Cardiac fibroblast (primary cell): ENCODE measurements at regions not wholly inside any gene's neighbourhood (a gene's known extent, or its start where the extent isn't known, plus 50 kb on each side); places are given as distances from the start of the nearest gene placed in this dataset.
A peak's percentile ranks its signal among the peaks of the same experiment; 100 is the strongest.

Experiments used
- DNase-seq, 2 donors: peaks; one replicate each; pipeline versions ENCODE4 v3.0.0 to v3.0.0-alpha.2; 2010; ENCODE audit warnings: low read depth in 2 of 2
- H3K4me3 ChIP-seq, 2 donors: replicated peaks in 1 of 2; 1 replicate in 1 of 2; 2 replicates in 1 of 2; pipeline ENCODE4 v1.5.1; 2011; ENCODE audit warnings: low read depth in 2 of 2, low read length in 2 of 2, mild to moderate bottlenecking in 2 of 2, moderate library complexity in 1 of 2
- CTCF ChIP-seq: IDR thresholded peaks from one replicate; pipeline ENCODE4 v1.5.1; 2011; ENCODE audit warnings: low read depth, mild to moderate bottlenecking, low read length, inconsistent platforms

GRCh38 chr3:159451067-159451466 is 537.6 kb upstream of the IL12A start:
- no peak for TF ChIP-seq CTCF
- DNase-seq, result peak in 1 of 2 donors; percentile 22

GRCh38 chr3:159451482-159451881 is 537.2 kb upstream of the IL12A start:
- DNase-seq, result no peak
- TF ChIP-seq CTCF, result no peak

More at GRCh38 chr3:159451067-159451466, 537.6 kb upstream of the IL12A start:
- H3K4me3 ChIP-seq, result no peak overlapping the region

GRCh38 chr3:159453036-159453435 is 535.6 kb upstream of the IL12A start:
- DNase-seq, result no peak
- TF ChIP-seq CTCF, result no peak
- H3K4me3 ChIP-seq, result no peak overlapping the region

More at GRCh38 chr3:159451482-159451881, 537.2 kb upstream of the IL12A start:
- no peak overlapping the region for H3K4me3 ChIP-seq

- no peak overlapping the region for H3K4me3 ChIP-seq
- DNase-seq, result no peak
- no peak for TF ChIP-seq CTCF
Measured at GRCh38 chr3:159453945-159454344, 534.7 kb upstream of the IL12A start.

GRCh38 chr3:159455741-159456181 is 532.9 kb upstream of the IL12A start:
- DNase-seq, result peak in 1 of 2 donors; percentile 17
- TF ChIP-seq CTCF, result no peak
- no peak overlapping the region for H3K4me3 ChIP-seq

- no peak overlapping the region for H3K4me3 ChIP-seq
- DNase-seq, result peak; percentile 83 to 99
- TF ChIP-seq CTCF, result no peak
Measured at GRCh38 chr3:159458010-159458409, 530.6 kb upstream of the IL12A start.

- H3K4me3 ChIP-seq, result no peak overlapping the region
- no peak for TF ChIP-seq CTCF
- DNase-seq, result no peak
Measured at GRCh38 chr3:159458982-159459381, 529.7 kb upstream of the IL12A start.
